GM10847 (cell line): ENCODE measurements at regions not wholly inside any gene's neighbourhood (a gene's known extent, or its start where the extent isn't known, plus 50 kb on each side); places are given as distances from the start of the nearest gene placed in this dataset.

ENCODE experiments used
- POLR2A ChIP-seq: IDR thresholded peaks from 2 replicates; pipeline ENCODE4 v1.6.1; 2011; ENCODE audit not compliant: insufficient read length; ENCODE audit errors: extremely low read depth

GRCh38 chr3:193980905-193981304 is 155.0 kb upstream of the HES1 start:
- TF ChIP-seq POLR2A = no peak

- TF ChIP-seq POLR2A = no peak
Measured at GRCh38 chr3:193981504-193981903, 154.4 kb upstream of the HES1 start.

- no peak for TF ChIP-seq POLR2A
Measured at GRCh38 chr3:193982258-193982659, 153.7 kb upstream of the HES1 start.

GRCh38 chr3:193983846-193984818 is 151.8 kb upstream of the HES1 start:
- no peak for TF ChIP-seq POLR2A

- no peak for TF ChIP-seq POLR2A
Measured at GRCh38 chr3:193984876-193985275, 151.1 kb upstream of the HES1 start.

- TF ChIP-seq POLR2A = no peak
Measured at GRCh38 chr3:193987186-193987585, 148.8 kb upstream of the HES1 start.

GRCh38 chr3:193989186-193989585 is 146.8 kb upstream of the HES1 start:
- TF ChIP-seq POLR2A = no peak

- TF ChIP-seq POLR2A = no peak
Measured at GRCh38 chr3:193991666-193992424, 144.1 kb upstream of the HES1 start.

- no peak for TF ChIP-seq POLR2A
Measured at GRCh38 chr3:193992425-193993037, 143.4 kb upstream of the HES1 start.

GRCh38 chr3:193996221-193996620 is 139.7 kb upstream of the HES1 start:
- no peak for TF ChIP-seq POLR2A

- no peak for TF ChIP-seq POLR2A
Measured at GRCh38 chr3:193996641-193997089, 139.3 kb upstream of the HES1 start.

- TF ChIP-seq POLR2A = no peak
Measured at GRCh38 chr3:193997228-193998122, 138.5 kb upstream of the HES1 start.

- TF ChIP-seq POLR2A = no peak
Measured at GRCh38 chr3:193998123-193998448, 137.9 kb upstream of the HES1 start.

- no peak for TF ChIP-seq POLR2A
Measured at GRCh38 chr3:193998628-193999195, 137.2 kb upstream of the HES1 start.
